GM23248 (cell line): ENCODE measurements at regions not wholly inside any gene's neighbourhood (a gene's known extent, or its start where the extent isn't known, plus 50 kb on each side); places are given as distances from the start of the nearest gene placed in this dataset.

ENCODE experiments used
- EZH2 ChIP-seq: fragments of 200-600 bp; sonication (generic); IDR thresholded peaks from 2 replicates; pipeline ENCODE4 v1.6.1; 2018; ENCODE audit warnings: antibody characterized with exemption, mild to moderate bottlenecking; ENCODE audit not compliant: insufficient read depth, poor library complexity, severe bottlenecking
- EZH2phosphoT487 ChIP-seq: fragments of 200-600 bp; sonication (generic); IDR thresholded peaks from 2 replicates; pipeline ENCODE4 v1.6.1; 2018; ENCODE audit warnings: antibody characterized with exemption, moderate library complexity, mild to moderate bottlenecking, low read depth; ENCODE audit not compliant: insufficient read depth

- no peak for TF ChIP-seq EZH2phosphoT487
- no peak for TF ChIP-seq EZH2
These were observed 172.8 kb upstream of the RBMS1 start for GRCh38 chr2:160666154-160667060.
